Nephron (organoid): ENCODE measurements at regions not wholly inside any gene's neighbourhood (a gene's known extent, or its start where the extent isn't known, plus 50 kb on each side); places are given as distances from the start of the nearest gene placed in this dataset.
"Not testable (repeated sequence)": the region's sequence is repeated elsewhere in the genome, so short reads cannot be mapped to it uniquely, and the experiment has no call there.

Experiments
- H3K27ac Mint-ChIP-seq, 3 experiments: 2 replicates each; pipeline ENCODE4 v1.8.0; 2020; ENCODE audit warnings: mixed read lengths in 3 of 3, mild to moderate bottlenecking in 2 of 3, moderate library complexity in 1 of 3
- H3K27me3 Mint-ChIP-seq: 2 replicates; pipeline ENCODE4 v1.8.0; 2021; ENCODE audit warnings: low read depth, mild to moderate bottlenecking, moderate library complexity, mixed read lengths
- H3K36me3 Mint-ChIP-seq: 2 replicates; pipeline ENCODE4 v1.8.0; 2020; ENCODE audit warnings: low read depth, mixed read lengths
- H3K4me1 Mint-ChIP-seq: 2 replicates; pipeline ENCODE4 v1.8.0; 2020; ENCODE audit warnings: mixed read lengths
- H3K4me3 Mint-ChIP-seq, 3 experiments: 2 replicates each; pipeline ENCODE4 v1.8.0; 2020; ENCODE audit warnings: mild to moderate bottlenecking in 3 of 3, mixed read lengths in 3 of 3, moderate library complexity in 2 of 3
- H3K9me3 Mint-ChIP-seq: 2 replicates; pipeline ENCODE4 v1.8.0; 2020; ENCODE audit warnings: mixed read lengths
- TF ChIP-seq, protein P1 (sequence below), 3 experiments: fragments of 200-600 bp; sonication (generic); IDR thresholded peaks; one replicate each; pipeline ENCODE4 v1.5.0; 2021; ENCODE audit warnings: antibody characterized with exemption in 3 of 3; ENCODE audit not compliant: unreplicated experiment in 3 of 3

DNA sequence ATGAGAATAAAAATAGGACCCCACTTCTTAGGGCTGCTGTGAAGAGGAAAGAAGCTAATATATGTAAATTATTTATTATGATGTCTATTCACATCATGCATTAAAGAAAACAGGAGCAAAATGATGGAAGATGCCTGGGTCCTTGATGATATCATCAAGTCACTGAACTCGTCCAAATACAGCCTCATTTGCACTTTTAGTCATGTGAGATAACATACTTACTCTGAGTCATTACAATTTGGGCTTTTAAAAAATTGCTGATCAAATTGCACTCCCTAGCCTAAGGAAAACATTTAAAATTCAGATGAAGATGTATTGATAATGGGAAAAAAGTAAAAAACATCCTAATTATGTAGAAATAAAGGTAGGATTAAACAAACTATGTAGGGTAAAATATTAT, 302.7 kb upstream of the CCL2 start:
- Mint-ChIP-seq H3K9me3 (no peaks in the 10 kb centered on the region), H3K4me1 (peaks cover 11% of the 10 kb centered on the region), H3K27me3 (peaks cover 16% of the 10 kb centered on the region), H3K36me3 (no peaks in the 10 kb centered on the region), H3K27ac (no peak overlapping the region), H3K4me3 (no peak overlapping the region)
- TF ChIP-seq, protein P1, sequence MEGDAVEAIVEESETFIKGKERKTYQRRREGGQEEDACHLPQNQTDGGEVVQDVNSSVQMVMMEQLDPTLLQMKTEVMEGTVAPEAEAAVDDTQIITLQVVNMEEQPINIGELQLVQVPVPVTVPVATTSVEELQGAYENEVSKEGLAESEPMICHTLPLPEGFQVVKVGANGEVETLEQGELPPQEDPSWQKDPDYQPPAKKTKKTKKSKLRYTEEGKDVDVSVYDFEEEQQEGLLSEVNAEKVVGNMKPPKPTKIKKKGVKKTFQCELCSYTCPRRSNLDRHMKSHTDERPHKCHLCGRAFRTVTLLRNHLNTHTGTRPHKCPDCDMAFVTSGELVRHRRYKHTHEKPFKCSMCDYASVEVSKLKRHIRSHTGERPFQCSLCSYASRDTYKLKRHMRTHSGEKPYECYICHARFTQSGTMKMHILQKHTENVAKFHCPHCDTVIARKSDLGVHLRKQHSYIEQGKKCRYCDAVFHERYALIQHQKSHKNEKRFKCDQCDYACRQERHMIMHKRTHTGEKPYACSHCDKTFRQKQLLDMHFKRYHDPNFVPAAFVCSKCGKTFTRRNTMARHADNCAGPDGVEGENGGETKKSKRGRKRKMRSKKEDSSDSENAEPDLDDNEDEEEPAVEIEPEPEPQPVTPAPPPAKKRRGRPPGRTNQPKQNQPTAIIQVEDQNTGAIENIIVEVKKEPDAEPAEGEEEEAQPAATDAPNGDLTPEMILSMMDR (IDR thresholded peaks at IDR 0.05; ENCODE audit: unreplicated experiment in 3 of 3): no peak

- Mint-ChIP-seq H3K4me1 (peaks cover 11% of the 10 kb centered on the region), H3K27me3 (peaks cover 21% of the 10 kb centered on the region), H3K27ac (no peak overlapping the region), H3K4me3 (no peak overlapping the region), H3K9me3 (peaks cover 9% of the 10 kb centered on the region), H3K36me3 (no peaks in the 10 kb centered on the region)
- TF ChIP-seq, protein P1 (IDR thresholded peaks at IDR 0.05; ENCODE audit: unreplicated experiment in 3 of 3): no peak
These were observed 300.5 kb upstream of the CCL2 start for GRCh38 chr17:33954597-33954996.

- Mint-ChIP-seq H3K36me3 (no peaks in the 10 kb centered on the region), H3K4me1 (peaks cover 11% of the 10 kb centered on the region), H3K27me3 (peaks cover 26% of the 10 kb centered on the region), H3K27ac (no peak overlapping the region), H3K9me3 (peaks cover 12% of the 10 kb centered on the region), H3K4me3 (no peak overlapping the region)
- TF ChIP-seq, protein P1 (IDR thresholded peaks at IDR 0.05; ENCODE audit: unreplicated experiment in 3 of 3): no peak
These were observed 299.6 kb upstream of the CCL2 start for GRCh38 chr17:33955461-33955860.

DNA sequence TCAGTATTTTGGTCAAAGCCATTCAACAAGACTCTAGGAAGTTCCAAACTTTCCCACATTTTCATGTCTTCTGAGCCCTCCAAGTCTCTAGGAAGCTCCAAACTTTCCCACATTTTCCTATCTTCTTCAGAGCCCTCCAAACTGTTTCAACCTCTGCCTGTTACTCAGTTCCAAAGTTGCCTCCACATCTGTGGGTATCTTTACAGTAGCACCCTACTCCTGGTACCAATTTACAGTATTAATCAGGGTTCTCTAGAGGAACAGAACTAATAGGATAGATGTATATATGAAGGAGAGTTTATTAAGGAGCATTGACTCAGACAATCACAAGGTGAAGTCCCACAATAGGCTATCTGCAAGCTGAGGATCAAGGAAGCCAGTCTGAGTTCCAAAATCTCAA, 296.0 kb upstream of the CCL2 start:
- H3K9me3 Mint-ChIP-seq: peaks cover 12% of the 10 kb centered on the region

DNA sequence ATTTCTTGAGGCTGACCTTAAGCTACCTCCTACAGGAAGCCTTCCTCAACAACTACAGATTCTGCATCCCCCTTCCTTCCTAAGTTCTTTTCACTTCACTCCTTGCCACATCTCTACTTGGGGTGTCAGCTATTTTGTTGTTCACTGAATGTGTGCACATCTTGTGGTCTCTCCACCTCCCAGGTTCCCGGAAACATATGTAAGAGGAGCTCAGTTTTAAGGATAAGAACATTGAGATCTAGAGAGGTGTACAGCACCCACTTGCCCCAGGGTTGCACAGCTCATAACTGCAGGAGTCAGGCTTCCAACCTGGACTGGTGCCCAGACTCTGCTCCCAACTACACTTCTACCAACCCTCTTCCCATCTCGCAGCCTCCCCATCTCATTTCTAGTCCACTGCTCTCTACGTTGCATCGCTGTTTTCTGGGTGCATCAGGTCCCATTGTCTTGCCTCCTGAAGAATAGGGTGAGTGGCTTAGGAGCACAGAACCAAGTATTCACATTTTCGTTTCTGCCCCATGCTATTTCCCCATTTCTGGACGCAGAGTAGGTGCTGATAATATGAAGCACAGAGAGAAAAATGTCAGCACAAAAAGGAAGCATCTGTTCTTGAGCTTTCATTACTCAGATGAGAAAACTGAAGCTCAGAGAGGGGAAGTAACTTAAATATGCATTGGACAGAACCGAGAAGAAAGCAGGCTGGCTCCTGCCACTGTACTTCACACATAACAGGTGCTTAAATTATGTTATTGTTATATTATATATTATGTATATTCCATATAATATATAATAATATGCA, 292.0 kb upstream of the CCL2 start:
- Mint-ChIP-seq H3K36me3 (no peaks in the 10 kb centered on the region), H3K27me3 (peaks cover 34% of the 10 kb centered on the region), H3K4me3 (no peak overlapping the region), H3K4me1 (peaks cover 1% of the 10 kb centered on the region), H3K27ac (no peak overlapping the region), H3K9me3 (peaks cover 10% of the 10 kb centered on the region)
- TF ChIP-seq, protein P1 (IDR thresholded peaks at IDR 0.05; ENCODE audit: unreplicated experiment in 3 of 3): no peak

More for the DNA sequence above, 296.0 kb upstream of the CCL2 start:
- not testable (repeated sequence) for H3K36me3 Mint-ChIP-seq, H3K4me3 Mint-ChIP-seq, H3K27ac Mint-ChIP-seq
- H3K4me1 Mint-ChIP-seq: peaks cover 11% of the 10 kb centered on the region
- peaks cover 40% of the 10 kb centered on the region for H3K27me3 Mint-ChIP-seq

GRCh38 chr17:33964344-33964979, 290.6 kb upstream of the CCL2 start:
- no peak overlapping the region for H3K27ac Mint-ChIP-seq
- H3K9me3 Mint-ChIP-seq: peaks cover 4% of the 10 kb centered on the region
- no peak overlapping the region for H3K4me3 Mint-ChIP-seq
- TF ChIP-seq, protein P1 (IDR thresholded peaks at IDR 0.05; ENCODE audit: unreplicated experiment in 3 of 3): no peak
- H3K36me3 Mint-ChIP-seq: no peaks in the 10 kb centered on the region
- H3K27me3 Mint-ChIP-seq: peaks cover 37% of the 10 kb centered on the region
- H3K4me1 Mint-ChIP-seq: peaks cover 6% of the 10 kb centered on the region
